ENCODE measurements at regions not wholly inside any gene's neighbourhood (a gene's known extent, or its start where the extent isn't known, plus 50 kb on each side); places are given as distances from the start of the nearest gene placed in this dataset.
"Not testable (repeated sequence)": the region's sequence is repeated elsewhere in the genome, so short reads cannot be mapped to it uniquely, and the experiment has no call there.

- no peaks in the 10 kb centered on the region for H3K4me1 ChIP-seq
- TF ChIP-seq CTCF (IDR thresholded peaks at IDR 0.05) = no peak
- no peak for TF ChIP-seq EP300 (IDR thresholded peaks at IDR 0.05)
- TF ChIP-seq POLR2AphosphoS5 (IDR thresholded peaks at IDR 0.05) = no peak
- no peak for TF ChIP-seq POLR2A (IDR thresholded peaks at IDR 0.05; ENCODE audit: low read depth)
- H3K4me3 ChIP-seq = no peak overlapping the region
- no peak for DNase-seq (ENCODE audit: extremely low spot score)
- no peaks in the 10 kb centered on the region for H3K9me3 ChIP-seq
- H3K36me3 ChIP-seq = no peaks in the 10 kb centered on the region
- no peak overlapping the region for H3K27ac ChIP-seq (replicated peaks in 1 of 4)
- intact Hi-C loops (cut with DNase I) = no loop called here
- no peaks in the 10 kb centered on the region for H3K27me3 ChIP-seq
Measured at GRCh38 chr5:28945859-28946258, 1907.5 kb upstream of the CDH9 start.

GRCh38 chr5:28929366-28929765 lies 1891.0 kb upstream of the CDH9 start:
- WGBS = 87% methylated on average over 3 of the region's 24 CpGs
- H3K4me3 ChIP-seq; H3K27me3 ChIP-seq; intact Hi-C loops (cut with DNase I); H3K9me3 ChIP-seq; DNase-seq (ENCODE audit: extremely low spot score); H3K36me3 ChIP-seq; H3K4me1 ChIP-seq; H3K27ac ChIP-seq (replicated peaks in 1 of 4): not testable (repeated sequence)

- DNase-seq (ENCODE audit: extremely low spot score); H3K4me3 ChIP-seq; H3K9me3 ChIP-seq; H3K27me3 ChIP-seq; H3K4me1 ChIP-seq; intact Hi-C loops (cut with DNase I); H3K36me3 ChIP-seq; H3K27ac ChIP-seq (replicated peaks in 1 of 4): not testable (repeated sequence)
- 82% methylated on average over 6 of the region's 23 CpGs for WGBS
Measured at GRCh38 chr5:28928327-28928790, 1890.0 kb upstream of the CDH9 start.

- intact Hi-C loops (cut with DNase I) = no loop called here
- 67% methylated on average over 16 of the region's 71 CpGs for WGBS
- Histone ChIP-seq H3K4me1 (no peaks in the 10 kb centered on the region), H3K4me3 (no peak overlapping the region), H3K9me3 (no peaks in the 10 kb centered on the region), H3K27ac (replicated peaks in 1 of 4) (no peak overlapping the region), H3K36me3 (no peaks in the 10 kb centered on the region), H3K27me3 (no peaks in the 10 kb centered on the region)
- no peak for DNase-seq (ENCODE audit: extremely low spot score)
- no peak for TF ChIP-seq EP300 (IDR thresholded peaks at IDR 0.05)
- no peak for TF ChIP-seq CTCF (IDR thresholded peaks at IDR 0.05)
- no peak for TF ChIP-seq POLR2A (IDR thresholded peaks at IDR 0.05; ENCODE audit: low read depth)
- TF ChIP-seq POLR2AphosphoS5 (IDR thresholded peaks at IDR 0.05) = no peak
Measured at GRCh38 chr5:28927559-28928326, 1889.4 kb upstream of the CDH9 start.

GRCh38 chr5:28926422-28926821 lies 1888.0 kb upstream of the CDH9 start:
- no peaks in the 10 kb centered on the region for H3K9me3 ChIP-seq

More at GRCh38 chr5:28926422-28926821, 1888.0 kb upstream of the CDH9 start:
- Histone ChIP-seq H3K27ac (replicated peaks in 1 of 4) (no peak overlapping the region), H3K4me1 (no peaks in the 10 kb centered on the region), H3K36me3 (no peaks in the 10 kb centered on the region), H3K4me3 (no peak overlapping the region), H3K27me3 (no peaks in the 10 kb centered on the region)
- no peak for DNase-seq (ENCODE audit: extremely low spot score)
- no peak for TF ChIP-seq CTCF (IDR thresholded peaks at IDR 0.05)
- TF ChIP-seq POLR2AphosphoS5 (IDR thresholded peaks at IDR 0.05) = no peak
- TF ChIP-seq EP300 (IDR thresholded peaks at IDR 0.05) = no peak
- TF ChIP-seq POLR2A (IDR thresholded peaks at IDR 0.05; ENCODE audit: low read depth) = no peak
- intact Hi-C loops (cut with DNase I) = no loop called here
- WGBS = 92% methylated on average over 17 of the region's 17 CpGs
